GM19468 (cell line): ENCODE measurements at regions not wholly inside any gene's neighbourhood (a gene's known extent, or its start where the extent isn't known, plus 50 kb on each side); places are given as distances from the start of the nearest gene placed in this dataset.

Experiments
- ATAC-seq: cut with Tn5 transposase; IDR thresholded peaks from one replicate; pipeline ENCODE4 v1.9.1; 2021; ENCODE audit warnings: mild to moderate bottlenecking, moderate library complexity, moderate number of reproducible peaks; ENCODE audit not compliant: unreplicated experiment; ENCODE audit errors: extremely low read depth

GRCh38 chr10:123514996-123515395, 151.2 kb upstream of the GPR26 start:
- ATAC-seq, result no peak

GRCh38 chr10:123515661-123516060, 150.5 kb upstream of the GPR26 start:
- no peak for ATAC-seq

- ATAC-seq, result no peak
Measured at GRCh38 chr10:123516291-123516690, 149.9 kb upstream of the GPR26 start.

GRCh38 chr10:123517426-123517825, 148.7 kb upstream of the GPR26 start:
- no peak for ATAC-seq

- ATAC-seq, result no peak
Measured at GRCh38 chr10:123517901-123518300, 148.3 kb upstream of the GPR26 start.

- no peak for ATAC-seq
Measured at GRCh38 chr10:123518765-123519164, 147.4 kb upstream of the GPR26 start.

GRCh38 chr10:123519861-123520260, 146.3 kb upstream of the GPR26 start:
- ATAC-seq, result no peak

GRCh38 chr10:123521076-123521475, 145.1 kb upstream of the GPR26 start:
- no peak for ATAC-seq

- no peak for ATAC-seq
Measured at GRCh38 chr10:123521556-123521955, 144.6 kb upstream of the GPR26 start.

- ATAC-seq, result no peak
Measured at GRCh38 chr10:123522702-123523312, 143.3 kb upstream of the GPR26 start.

- no peak for ATAC-seq
Measured at GRCh38 chr10:123523833-123524232, 142.3 kb upstream of the GPR26 start.

- no peak for ATAC-seq
Measured at GRCh38 chr10:123526356-123527064, 139.6 kb upstream of the GPR26 start.

- no peak for ATAC-seq
Measured at GRCh38 chr10:123527151-123527550, 139.0 kb upstream of the GPR26 start.

GRCh38 chr10:123529146-123529760, 136.9 kb upstream of the GPR26 start:
- no peak for ATAC-seq

- ATAC-seq, result no peak
Measured at GRCh38 chr10:123530166-123530870, 135.8 kb upstream of the GPR26 start.

- no peak for ATAC-seq
Measured at GRCh38 chr10:123535386-123535785, 130.8 kb upstream of the GPR26 start.

- no peak for ATAC-seq
Measured at GRCh38 chr10:123536176-123536845, 129.8 kb upstream of the GPR26 start.

GRCh38 chr10:123537188-123537961, 128.8 kb upstream of the GPR26 start:
- no peak for ATAC-seq

- no peak for ATAC-seq
Measured at GRCh38 chr10:123538401-123539320, 127.5 kb upstream of the GPR26 start.
